ENCODE measurements at regions not wholly inside any gene's neighbourhood (a gene's known extent, or its start where the extent isn't known, plus 50 kb on each side); places are given as distances from the start of the nearest gene placed in this dataset.

DNA sequence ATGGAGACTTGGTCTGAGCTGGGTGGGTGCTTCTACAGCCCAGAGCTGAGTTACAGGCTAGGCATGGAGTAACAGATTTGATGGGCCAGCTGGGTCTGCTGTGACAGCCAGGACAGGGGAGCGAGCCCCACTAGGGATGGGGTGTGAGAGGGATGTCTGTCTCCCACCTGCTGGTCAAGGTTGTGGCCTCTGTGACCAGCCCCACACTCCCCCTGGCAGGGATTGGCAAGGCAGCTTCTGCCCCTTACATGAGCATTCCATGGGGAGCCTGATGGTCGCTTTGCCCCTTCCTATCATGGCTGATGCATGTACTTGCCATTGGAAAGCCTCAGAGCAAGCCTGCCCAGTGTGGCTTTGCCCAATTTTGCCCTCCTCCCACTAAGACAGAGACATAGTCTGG lies 162.0 kb upstream of the FIGN start:
- TF ChIP-seq POLR2AphosphoS5 (IDR thresholded peaks at IDR 0.05), result no peak
- TF ChIP-seq, protein P1, sequence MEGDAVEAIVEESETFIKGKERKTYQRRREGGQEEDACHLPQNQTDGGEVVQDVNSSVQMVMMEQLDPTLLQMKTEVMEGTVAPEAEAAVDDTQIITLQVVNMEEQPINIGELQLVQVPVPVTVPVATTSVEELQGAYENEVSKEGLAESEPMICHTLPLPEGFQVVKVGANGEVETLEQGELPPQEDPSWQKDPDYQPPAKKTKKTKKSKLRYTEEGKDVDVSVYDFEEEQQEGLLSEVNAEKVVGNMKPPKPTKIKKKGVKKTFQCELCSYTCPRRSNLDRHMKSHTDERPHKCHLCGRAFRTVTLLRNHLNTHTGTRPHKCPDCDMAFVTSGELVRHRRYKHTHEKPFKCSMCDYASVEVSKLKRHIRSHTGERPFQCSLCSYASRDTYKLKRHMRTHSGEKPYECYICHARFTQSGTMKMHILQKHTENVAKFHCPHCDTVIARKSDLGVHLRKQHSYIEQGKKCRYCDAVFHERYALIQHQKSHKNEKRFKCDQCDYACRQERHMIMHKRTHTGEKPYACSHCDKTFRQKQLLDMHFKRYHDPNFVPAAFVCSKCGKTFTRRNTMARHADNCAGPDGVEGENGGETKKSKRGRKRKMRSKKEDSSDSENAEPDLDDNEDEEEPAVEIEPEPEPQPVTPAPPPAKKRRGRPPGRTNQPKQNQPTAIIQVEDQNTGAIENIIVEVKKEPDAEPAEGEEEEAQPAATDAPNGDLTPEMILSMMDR (IDR thresholded peaks at IDR 0.05 in 8 of 11, conservative IDR thresholded peaks at IDR 0.05 in 3 of 11), result no peak

Data from spleen (tissue), 7 donors.